BJ (cell line): ENCODE measurements at regions not wholly inside any gene's neighbourhood (a gene's known extent, or its start where the extent isn't known, plus 50 kb on each side); places are given as distances from the start of the nearest gene placed in this dataset.

Experiments
- CTCF ChIA-PET: fragments of 350-600 bp; formaldehyde crosslinking; extraction: SDS; loops from one replicate; lab custom pipeline; 2021; ENCODE audit warnings: antibody characterized with exemption, inconsistent platforms; lab: Yijun Ruan, JAX
- POLR2A ChIA-PET: fragments of 300-600 bp; sonication (Branson Sonifier 250); formaldehyde crosslinking; extraction: SDS; loops from one replicate; lab custom pipeline; 2021; ENCODE audit warnings: antibody characterized with exemption; lab: Charles Lee
- DNase-seq: peaks from one replicate; pipeline ENCODE4 v3.0.0-alpha.2; 2011; ENCODE audit warnings: low read depth
- H3K27me3 ChIP-seq: 2 replicates; pipeline ENCODE4 v1.6.0; 2011; ENCODE audit warnings: low read length; ENCODE audit not compliant: control insufficient read depth, insufficient read depth
- H3K36me3 ChIP-seq: 2 replicates; pipeline ENCODE4 v1.5.1; 2011; ENCODE audit warnings: low read length; ENCODE audit not compliant: control insufficient read depth, insufficient read depth
- H3K4me3 ChIP-seq: 2 replicates; pipeline ENCODE4 v1.5.1; 2011; ENCODE audit warnings: low read depth, mild to moderate bottlenecking, control low read depth, low read length
- TF ChIP-seq, protein P1 (sequence below): IDR thresholded peaks from 2 replicates; pipeline ENCODE4 v1.5.1; 2011; ENCODE audit warnings: low read depth, mild to moderate bottlenecking, control low read depth, inconsistent platforms, low read length, moderate library complexity; ENCODE audit not compliant: insufficient read depth

DNA sequence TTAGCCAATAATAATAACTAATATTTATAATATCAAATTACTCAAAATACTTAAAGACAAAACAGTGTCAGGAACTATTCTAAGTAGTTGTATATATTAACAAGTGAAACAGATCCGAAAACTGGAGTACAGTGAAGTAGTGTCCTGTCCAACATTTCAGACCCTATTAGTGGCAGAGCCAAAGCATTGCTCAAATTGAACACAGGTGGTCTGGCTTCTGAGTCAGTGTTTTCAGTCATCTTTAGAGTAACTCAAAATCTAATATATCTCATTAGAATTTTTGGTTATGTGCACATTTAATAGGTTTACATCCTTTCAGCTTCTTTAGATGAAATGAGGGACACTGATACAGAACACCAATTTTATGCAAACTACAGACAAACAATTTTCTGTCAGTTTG lies 652.5 kb downstream of the CDH11 start:
- POLR2A ChIA-PET: no interaction called here
- Histone ChIP-seq H3K27me3 (no peaks in the 10 kb centered on the region), H3K4me3 (no peak overlapping the region), H3K36me3 (no peaks in the 10 kb centered on the region)
- no peak for DNase-seq
- TF ChIP-seq, protein P1, sequence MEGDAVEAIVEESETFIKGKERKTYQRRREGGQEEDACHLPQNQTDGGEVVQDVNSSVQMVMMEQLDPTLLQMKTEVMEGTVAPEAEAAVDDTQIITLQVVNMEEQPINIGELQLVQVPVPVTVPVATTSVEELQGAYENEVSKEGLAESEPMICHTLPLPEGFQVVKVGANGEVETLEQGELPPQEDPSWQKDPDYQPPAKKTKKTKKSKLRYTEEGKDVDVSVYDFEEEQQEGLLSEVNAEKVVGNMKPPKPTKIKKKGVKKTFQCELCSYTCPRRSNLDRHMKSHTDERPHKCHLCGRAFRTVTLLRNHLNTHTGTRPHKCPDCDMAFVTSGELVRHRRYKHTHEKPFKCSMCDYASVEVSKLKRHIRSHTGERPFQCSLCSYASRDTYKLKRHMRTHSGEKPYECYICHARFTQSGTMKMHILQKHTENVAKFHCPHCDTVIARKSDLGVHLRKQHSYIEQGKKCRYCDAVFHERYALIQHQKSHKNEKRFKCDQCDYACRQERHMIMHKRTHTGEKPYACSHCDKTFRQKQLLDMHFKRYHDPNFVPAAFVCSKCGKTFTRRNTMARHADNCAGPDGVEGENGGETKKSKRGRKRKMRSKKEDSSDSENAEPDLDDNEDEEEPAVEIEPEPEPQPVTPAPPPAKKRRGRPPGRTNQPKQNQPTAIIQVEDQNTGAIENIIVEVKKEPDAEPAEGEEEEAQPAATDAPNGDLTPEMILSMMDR: no peak
- CTCF ChIA-PET: no interaction called here

DNA sequence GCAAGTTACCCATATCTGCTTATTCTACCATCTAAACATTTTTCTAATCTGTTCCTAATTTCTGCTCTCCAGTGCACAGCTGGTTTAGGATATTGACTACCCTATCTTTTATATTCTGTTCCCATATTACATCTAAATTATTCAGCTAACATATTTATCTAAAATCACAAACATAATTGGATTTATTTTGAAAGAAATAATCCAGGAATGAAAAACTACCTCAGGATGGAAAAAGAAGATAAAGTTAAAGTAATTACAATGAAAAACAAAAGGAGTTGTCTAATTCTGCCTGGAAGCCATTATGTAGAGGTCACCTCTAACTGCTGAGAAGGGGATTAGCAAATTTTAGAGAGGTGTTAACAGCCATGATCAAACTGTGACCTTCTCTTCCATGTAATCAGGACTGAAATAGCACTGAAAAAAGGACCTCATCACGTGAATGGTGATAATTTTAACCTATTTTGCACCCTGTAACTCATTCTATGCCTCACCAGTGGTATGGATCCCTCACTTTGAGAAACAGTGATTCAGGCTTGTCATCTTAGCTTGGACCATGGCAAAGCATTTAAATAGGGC lies 653.3 kb downstream of the CDH11 start:
- DNase-seq: no peak
- Histone ChIP-seq H3K36me3 (no peaks in the 10 kb centered on the region), H3K4me3 (no peak overlapping the region), H3K27me3 (no peaks in the 10 kb centered on the region)
- ChIA-PET CTCF (interaction anchor here (0.8 kb wide), 1 partner anchor 310 kb away, joined by 3 read pairs; no protein-coding TSS in a partner anchor), POLR2A (no interaction called here)
- TF ChIP-seq, protein P1: no peak

DNA sequence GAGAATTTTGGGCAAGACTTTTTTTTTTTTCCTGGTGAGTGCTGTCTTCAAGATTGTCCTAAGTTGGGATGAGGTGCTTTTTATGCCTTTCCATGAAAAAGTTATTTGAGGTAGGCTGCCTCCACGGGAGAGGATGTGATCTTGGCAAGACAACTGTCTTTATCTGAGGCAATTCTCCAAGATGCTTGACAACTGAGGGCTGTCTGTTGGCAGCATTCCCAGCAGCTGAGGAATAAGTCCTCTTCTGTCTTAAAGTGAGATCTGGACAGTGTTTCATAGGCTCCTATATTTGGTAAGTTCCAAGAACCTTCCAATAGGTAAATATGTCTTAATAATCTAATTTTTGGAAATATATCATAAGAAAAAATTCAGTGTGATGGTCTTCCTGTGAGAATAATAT lies 662.0 kb downstream of the CDH11 start:
- H3K36me3 ChIP-seq: no peaks in the 10 kb centered on the region
- ChIA-PET CTCF (interaction anchor here (0.6 to 1.0 kb wide), 3 partner anchors 42 to 422 kb away, joined by 3 read pairs; no protein-coding TSS in a partner anchor), POLR2A (no interaction called here)
- H3K27me3 ChIP-seq: no peaks in the 10 kb centered on the region
- no peak for DNase-seq
- TF ChIP-seq, protein P1: no peak
- no peak overlapping the region for H3K4me3 ChIP-seq

GRCh38 chr16:64459402-64459801 lies 662.5 kb downstream of the CDH11 start:
- no peaks in the 10 kb centered on the region for H3K36me3 ChIP-seq
- H3K27me3 ChIP-seq: no peaks in the 10 kb centered on the region
- no peak overlapping the region for H3K4me3 ChIP-seq
- TF ChIP-seq, protein P1: no peak
- ChIA-PET POLR2A (no interaction called here), CTCF (interaction anchor here (0.6 to 1.0 kb wide), 3 partner anchors 41 to 422 kb away, joined by 3 read pairs; no protein-coding TSS in a partner anchor)
- no peak for DNase-seq

GRCh38 chr16:64455275-64455674 lies 666.6 kb downstream of the CDH11 start:
- TF ChIP-seq, protein P1: peak; percentile 30; the same call in 1 of the 2 replicates
- H3K36me3 ChIP-seq: no peaks in the 10 kb centered on the region
- ChIA-PET CTCF (interaction anchor here (0.5 to 1.2 kb wide), 3 partner anchors 9 to 369 kb away, joined by 3 to 4 read pairs (median 3); no protein-coding TSS in a partner anchor), POLR2A (no interaction called here)
- H3K4me3 ChIP-seq: no peak overlapping the region
- no peak for DNase-seq
- H3K27me3 ChIP-seq: no peaks in the 10 kb centered on the region
